GM23338 (cell line): ENCODE measurements at regions not wholly inside any gene's neighbourhood (a gene's known extent, or its start where the extent isn't known, plus 50 kb on each side); places are given as distances from the start of the nearest gene placed in this dataset.

ENCODE experiments used
- ATAC-seq: fragments of 200-7000 bp; cut with Tn5 transposase; 3 replicates; pipeline ENCODE4 v1.9.1; 2020
- DNase-seq: peaks from one replicate; pipeline ENCODE4 v3.0.0-alpha.2; 2015; ENCODE audit warnings: low spot score
- H2AFZ ChIP-seq: fragments of 200-600 bp; sonication (generic); 2 replicates; pipeline ENCODE4 v1.8.0; 2016; ENCODE audit warnings: antibody characterized with exemption, mild to moderate bottlenecking, moderate library complexity
- H3F3A ChIP-seq: fragments of 200-600 bp; sonication (generic); replicated peaks from 2 replicates; pipeline ENCODE4 v1.8.0; 2017; ENCODE audit warnings: antibody characterized with exemption, mixed run types, low read depth
- H3K27ac ChIP-seq: fragments of 200-600 bp; sonication (generic); 2 replicates; pipeline ENCODE4 v1.6.1; 2016; ENCODE audit warnings: low read depth
- H3K27me3 ChIP-seq: fragments of 200-600 bp; sonication (generic); 2 replicates; pipeline ENCODE4 v1.8.0; 2016; ENCODE audit warnings: mild to moderate bottlenecking, mixed run types, moderate library complexity; ENCODE audit not compliant: insufficient read depth
- H3K36me3 ChIP-seq: fragments of 200-600 bp; sonication (generic); 2 replicates; pipeline ENCODE4 v1.8.0; 2016; ENCODE audit warnings: mild to moderate bottlenecking; ENCODE audit not compliant: insufficient read depth
- H3K4me1 ChIP-seq: fragments of 200-600 bp; sonication (generic); 2 replicates; pipeline ENCODE4 v1.8.0; 2016; ENCODE audit warnings: mild to moderate bottlenecking, moderate library complexity; ENCODE audit not compliant: insufficient read depth
- H3K4me2 ChIP-seq: fragments of 200-600 bp; sonication (generic); 2 replicates; pipeline ENCODE4 v1.7.1; 2017; ENCODE audit warnings: mixed run types
- H3K4me3 ChIP-seq: fragments of 200-600 bp; sonication (generic); 2 replicates; pipeline ENCODE4 v1.6.1; 2016; ENCODE audit warnings: mixed run types
- H3K79me2 ChIP-seq: fragments of 200-600 bp; sonication (generic); replicated peaks from 2 replicates; pipeline ENCODE4 v1.8.0; 2017; ENCODE audit warnings: mild to moderate bottlenecking; ENCODE audit not compliant: insufficient read depth
- H3K9me2 ChIP-seq: fragments of 200-600 bp; sonication (generic); 2 replicates; pipeline ENCODE4 v1.8.0; 2017; ENCODE audit not compliant: insufficient read depth
- H4K20me1 ChIP-seq: fragments of 200-600 bp; sonication (generic); replicated peaks from 2 replicates; pipeline ENCODE4 v1.8.0; 2017; ENCODE audit warnings: mild to moderate bottlenecking; ENCODE audit not compliant: insufficient read depth
- H3K27ac Mint-ChIP-seq: 2 replicates; pipeline ENCODE4 v1.8.0; 2020; ENCODE audit warnings: inconsistent platforms, mild to moderate bottlenecking, moderate library complexity, mixed read lengths
- H3K27me3 Mint-ChIP-seq: 3 replicates; pipeline ENCODE4 v1.8.0; 2022; ENCODE audit warnings: low read depth, mild to moderate bottlenecking, moderate library complexity, mixed read lengths, inconsistent platforms; ENCODE audit not compliant: insufficient read depth, poor library complexity
- H3K36me3 Mint-ChIP-seq: 3 replicates; pipeline ENCODE4 v1.8.0; 2021; ENCODE audit warnings: low read depth, mild to moderate bottlenecking, inconsistent platforms, moderate library complexity, mixed read lengths
- H3K4me1 Mint-ChIP-seq: 3 replicates; pipeline ENCODE4 v1.8.0; 2020; ENCODE audit warnings: mild to moderate bottlenecking, inconsistent platforms, mixed read lengths
- H3K4me3 Mint-ChIP-seq: 3 replicates; pipeline ENCODE4 v1.8.0; 2021; ENCODE audit warnings: moderate library complexity, mild to moderate bottlenecking, inconsistent platforms, mixed read lengths
- H3K9me3 Mint-ChIP-seq: 3 replicates; pipeline ENCODE4 v1.8.0; 2020; ENCODE audit warnings: moderate library complexity, mild to moderate bottlenecking, inconsistent platforms, mixed read lengths
- CREB1 ChIP-seq: fragments of 250-450 bp; sonication (Bioruptor Pico); IDR thresholded peaks from 2 replicates; pipeline ENCODE4 v1.5.0; 2020; ENCODE audit warnings: low read depth, mild to moderate bottlenecking, moderate library complexity
- EZH2 ChIP-seq: fragments of 200-600 bp; sonication (generic); IDR thresholded peaks from one replicate; pipeline ENCODE4 v1.8.0; 2017; ENCODE audit warnings: antibody characterized with exemption, mild to moderate bottlenecking, low read depth; ENCODE audit not compliant: unreplicated experiment
- JUNB ChIP-seq: IDR thresholded peaks from one replicate; pipeline ENCODE4 v1.6.1; 2016; ENCODE audit warnings: antibody characterized with exemption; ENCODE audit not compliant: unreplicated experiment
- NANOG ChIP-seq: IDR thresholded peaks from 2 replicates; pipeline ENCODE4 v1.6.1; 2016; ENCODE audit warnings: antibody characterized with exemption, borderline replicate concordance
- ZNF114 ChIP-seq: fragments of 250-450 bp; sonication (Bioruptor Pico); IDR thresholded peaks from 2 replicates; pipeline ENCODE4 v1.5.0; 2020; ENCODE audit warnings: mild to moderate bottlenecking, moderate library complexity
- ZNF331 ChIP-seq: fragments of 250-450 bp; sonication (Bioruptor Pico); IDR thresholded peaks from 2 replicates; pipeline ENCODE4 v1.5.0; 2020; ENCODE audit warnings: low read depth, mild to moderate bottlenecking, moderate library complexity
- TF ChIP-seq, protein P1 (sequence below), 2 experiments: fragments of 200-600 bp in 1 of 2; sonication (generic) in 1 of 2; conservative IDR thresholded peaks; 2 replicates each; pipeline versions ENCODE4 v1.5.1 to v1.6.1; 2016 to 2017; ENCODE audit warnings: antibody characterized with exemption in 2 of 2, low read depth in 2 of 2, mild to moderate bottlenecking in 2 of 2, moderate library complexity in 1 of 2
- TF ChIP-seq, protein P2 (sequence below): fragments of 250-450 bp; sonication (Bioruptor Pico); IDR thresholded peaks from 2 replicates; pipeline ENCODE4 v1.5.0; 2020; ENCODE audit warnings: mild to moderate bottlenecking, moderate library complexity
- TF ChIP-seq, protein P3 (sequence below): IDR thresholded peaks from one replicate; pipeline ENCODE4 v1.6.1; 2018; ENCODE audit warnings: antibody characterized with exemption; ENCODE audit not compliant: unreplicated experiment

DNA sequence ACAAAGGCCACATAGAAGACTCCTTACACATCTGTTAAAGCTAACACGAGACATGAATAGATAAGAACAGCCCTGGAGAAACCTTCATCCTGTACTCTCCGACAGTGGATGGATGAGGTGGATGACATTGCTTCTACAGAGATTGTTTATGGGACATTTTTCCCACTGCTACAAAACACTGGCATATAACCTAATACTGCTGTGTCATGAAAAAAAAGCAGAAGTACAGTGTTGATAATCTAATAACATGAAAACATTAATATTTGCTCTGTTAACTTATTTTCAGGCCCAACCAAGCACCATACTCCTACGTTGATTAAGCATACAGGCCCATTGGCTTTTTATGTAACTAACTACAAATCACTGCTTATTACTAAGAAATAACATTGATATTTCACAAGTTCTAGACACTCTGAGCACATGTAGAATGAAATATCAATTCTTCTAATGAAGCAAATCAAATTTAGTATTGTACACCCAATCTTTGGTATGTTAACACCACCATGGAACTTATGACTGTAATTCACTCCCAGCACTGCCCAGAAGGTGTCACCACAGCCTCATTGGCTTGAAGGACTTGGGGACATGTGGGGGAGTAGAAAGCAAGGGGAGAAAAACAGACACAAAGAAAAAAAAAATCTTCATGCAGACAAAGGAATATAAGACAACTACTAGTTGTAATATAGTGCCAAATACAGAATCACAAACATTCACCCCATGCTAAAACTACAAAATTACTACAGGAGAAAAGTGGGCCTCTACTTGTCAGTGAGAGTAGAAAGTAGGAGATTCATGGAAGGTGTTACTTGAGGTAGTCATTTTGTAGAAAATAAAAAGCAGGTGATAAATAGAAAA lies 330.0 kb upstream of the PMFBP1 start:
- Mint-ChIP-seq H3K4me1 (peaks cover 5% of the 10 kb centered on the region; the same call in 2 of the 3 replicates), H3K4me3 (no peak overlapping the region), H3K36me3 (peaks cover 4% of the 10 kb centered on the region; the same call in 1 of the 3 replicates), H3K27ac (peak overlapping the region; percentile 26; the same call in 1 of the 2 replicates), H3K9me3 (no peaks in the 10 kb centered on the region), H3K27me3 (no peaks in the 10 kb centered on the region)
- Histone ChIP-seq H3K4me2 (no peak overlapping the region), H3K4me1 (no peaks in the 10 kb centered on the region), H3K27me3 (no peaks in the 10 kb centered on the region), H3F3A (no peaks in the 10 kb centered on the region), H3K36me3 (no peaks in the 10 kb centered on the region), H3K27ac (no peak overlapping the region), H3K4me3 (no peak overlapping the region), H2AFZ (no peak overlapping the region), H3K9me2 (no peaks in the 10 kb centered on the region), H3K79me2 (no peaks in the 10 kb centered on the region), H4K20me1 (no peaks in the 10 kb centered on the region)
- ATAC-seq (peak; percentile 90), DNase-seq (peak; percentile 76)
- TF ChIP-seq, protein P1, sequence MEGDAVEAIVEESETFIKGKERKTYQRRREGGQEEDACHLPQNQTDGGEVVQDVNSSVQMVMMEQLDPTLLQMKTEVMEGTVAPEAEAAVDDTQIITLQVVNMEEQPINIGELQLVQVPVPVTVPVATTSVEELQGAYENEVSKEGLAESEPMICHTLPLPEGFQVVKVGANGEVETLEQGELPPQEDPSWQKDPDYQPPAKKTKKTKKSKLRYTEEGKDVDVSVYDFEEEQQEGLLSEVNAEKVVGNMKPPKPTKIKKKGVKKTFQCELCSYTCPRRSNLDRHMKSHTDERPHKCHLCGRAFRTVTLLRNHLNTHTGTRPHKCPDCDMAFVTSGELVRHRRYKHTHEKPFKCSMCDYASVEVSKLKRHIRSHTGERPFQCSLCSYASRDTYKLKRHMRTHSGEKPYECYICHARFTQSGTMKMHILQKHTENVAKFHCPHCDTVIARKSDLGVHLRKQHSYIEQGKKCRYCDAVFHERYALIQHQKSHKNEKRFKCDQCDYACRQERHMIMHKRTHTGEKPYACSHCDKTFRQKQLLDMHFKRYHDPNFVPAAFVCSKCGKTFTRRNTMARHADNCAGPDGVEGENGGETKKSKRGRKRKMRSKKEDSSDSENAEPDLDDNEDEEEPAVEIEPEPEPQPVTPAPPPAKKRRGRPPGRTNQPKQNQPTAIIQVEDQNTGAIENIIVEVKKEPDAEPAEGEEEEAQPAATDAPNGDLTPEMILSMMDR (conservative IDR thresholded peaks at IDR 0.05; ENCODE audit: low read depth in 2 of 2) = peak; percentile 96 to 99
- TF ChIP-seq EZH2 = no peak

GRCh38 chr16:72500545-72500944 lies 328.6 kb upstream of the PMFBP1 start:
- H3K4me1 Mint-ChIP-seq = peaks cover 5% of the 10 kb centered on the region; the same call in 2 of the 3 replicates
- no peaks in the 10 kb centered on the region for H4K20me1 ChIP-seq
- ATAC-seq (no peak), DNase-seq (no peak)
- H3K27me3 ChIP-seq = no peaks in the 10 kb centered on the region
- H3K9me2 ChIP-seq = no peaks in the 10 kb centered on the region
- no peak overlapping the region for H3K27ac Mint-ChIP-seq
- H3F3A ChIP-seq = no peaks in the 10 kb centered on the region
- H3K4me2 ChIP-seq = no peak overlapping the region
- no peak overlapping the region for H2AFZ ChIP-seq
- H3K27ac ChIP-seq = no peak overlapping the region
- H3K4me3 ChIP-seq = no peak overlapping the region
- no peaks in the 10 kb centered on the region for H3K36me3 ChIP-seq
- H3K4me1 ChIP-seq = no peaks in the 10 kb centered on the region
- peaks cover 2% of the 10 kb centered on the region; the same call in 1 of the 3 replicates for H3K36me3 Mint-ChIP-seq
- no peaks in the 10 kb centered on the region for H3K27me3 Mint-ChIP-seq
- H3K9me3 Mint-ChIP-seq = no peaks in the 10 kb centered on the region
- H3K79me2 ChIP-seq = no peaks in the 10 kb centered on the region
- H3K4me3 Mint-ChIP-seq = no peak overlapping the region
- TF ChIP-seq, protein P2, sequence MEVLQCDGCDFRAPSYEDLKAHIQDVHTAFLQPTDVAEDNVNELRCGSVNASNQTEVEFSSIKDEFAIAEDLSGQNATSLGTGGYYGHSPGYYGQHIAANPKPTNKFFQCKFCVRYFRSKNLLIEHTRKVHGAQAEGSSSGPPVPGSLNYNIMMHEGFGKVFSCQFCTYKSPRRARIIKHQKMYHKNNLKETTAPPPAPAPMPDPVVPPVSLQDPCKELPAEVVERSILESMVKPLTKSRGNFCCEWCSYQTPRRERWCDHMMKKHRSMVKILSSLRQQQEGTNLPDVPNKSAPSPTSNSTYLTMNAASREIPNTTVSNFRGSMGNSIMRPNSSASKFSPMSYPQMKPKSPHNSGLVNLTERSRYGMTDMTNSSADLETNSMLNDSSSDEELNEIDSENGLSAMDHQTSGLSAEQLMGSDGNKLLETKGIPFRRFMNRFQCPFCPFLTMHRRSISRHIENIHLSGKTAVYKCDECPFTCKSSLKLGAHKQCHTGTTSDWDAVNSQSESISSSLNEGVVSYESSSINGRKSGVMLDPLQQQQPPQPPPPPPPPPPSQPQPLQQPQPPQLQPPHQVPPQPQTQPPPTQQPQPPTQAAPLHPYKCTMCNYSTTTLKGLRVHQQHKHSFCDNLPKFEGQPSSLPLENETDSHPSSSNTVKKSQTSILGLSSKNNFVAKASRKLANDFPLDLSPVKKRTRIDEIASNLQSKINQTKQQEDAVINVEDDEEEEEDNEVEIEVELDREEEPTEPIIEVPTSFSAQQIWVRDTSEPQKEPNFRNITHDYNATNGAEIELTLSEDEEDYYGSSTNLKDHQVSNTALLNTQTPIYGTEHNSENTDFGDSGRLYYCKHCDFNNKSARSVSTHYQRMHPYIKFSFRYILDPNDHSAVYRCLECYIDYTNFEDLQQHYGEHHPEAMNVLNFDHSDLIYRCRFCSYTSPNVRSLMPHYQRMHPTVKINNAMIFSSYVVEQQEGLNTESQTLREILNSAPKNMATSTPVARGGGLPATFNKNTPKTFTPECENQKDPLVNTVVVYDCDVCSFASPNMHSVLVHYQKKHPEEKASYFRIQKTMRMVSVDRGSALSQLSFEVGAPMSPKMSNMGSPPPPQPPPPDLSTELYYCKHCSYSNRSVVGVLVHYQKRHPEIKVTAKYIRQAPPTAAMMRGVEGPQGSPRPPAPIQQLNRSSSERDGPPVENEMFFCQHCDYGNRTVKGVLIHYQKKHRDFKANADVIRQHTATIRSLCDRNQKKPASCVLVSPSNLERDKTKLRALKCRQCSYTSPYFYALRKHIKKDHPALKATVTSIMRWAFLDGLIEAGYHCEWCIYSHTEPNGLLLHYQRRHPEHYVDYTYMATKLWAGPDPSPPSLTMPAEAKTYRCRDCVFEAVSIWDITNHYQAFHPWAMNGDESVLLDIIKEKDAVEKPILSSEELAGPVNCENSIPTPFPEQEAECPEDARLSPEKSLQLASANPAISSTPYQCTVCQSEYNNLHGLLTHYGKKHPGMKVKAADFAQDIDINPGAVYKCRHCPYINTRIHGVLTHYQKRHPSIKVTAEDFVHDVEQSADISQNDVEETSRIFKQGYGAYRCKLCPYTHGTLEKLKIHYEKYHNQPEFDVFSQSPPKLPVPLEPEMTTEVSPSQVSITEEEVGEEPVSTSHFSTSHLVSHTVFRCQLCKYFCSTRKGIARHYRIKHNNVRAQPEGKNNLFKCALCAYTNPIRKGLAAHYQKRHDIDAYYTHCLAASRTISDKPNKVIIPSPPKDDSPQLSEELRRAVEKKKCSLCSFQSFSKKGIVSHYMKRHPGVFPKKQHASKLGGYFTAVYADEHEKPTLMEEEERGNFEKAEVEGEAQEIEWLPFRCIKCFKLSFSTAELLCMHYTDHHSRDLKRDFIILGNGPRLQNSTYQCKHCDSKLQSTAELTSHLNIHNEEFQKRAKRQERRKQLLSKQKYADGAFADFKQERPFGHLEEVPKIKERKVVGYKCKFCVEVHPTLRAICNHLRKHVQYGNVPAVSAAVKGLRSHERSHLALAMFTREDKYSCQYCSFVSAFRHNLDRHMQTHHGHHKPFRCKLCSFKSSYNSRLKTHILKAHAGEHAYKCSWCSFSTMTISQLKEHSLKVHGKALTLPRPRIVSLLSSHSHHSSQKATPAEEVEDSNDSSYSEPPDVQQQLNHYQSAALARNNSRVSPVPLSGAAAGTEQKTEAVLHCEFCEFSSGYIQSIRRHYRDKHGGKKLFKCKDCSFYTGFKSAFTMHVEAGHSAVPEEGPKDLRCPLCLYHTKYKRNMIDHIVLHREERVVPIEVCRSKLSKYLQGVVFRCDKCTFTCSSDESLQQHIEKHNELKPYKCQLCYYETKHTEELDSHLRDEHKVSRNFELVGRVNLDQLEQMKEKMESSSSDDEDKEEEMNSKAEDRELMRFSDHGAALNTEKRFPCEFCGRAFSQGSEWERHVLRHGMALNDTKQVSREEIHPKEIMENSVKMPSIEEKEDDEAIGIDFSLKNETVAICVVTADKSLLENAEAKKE (CRISPR knock-in tag) = no peak
- no peak for TF ChIP-seq ZNF114
- no peak for TF ChIP-seq CREB1
- TF ChIP-seq, protein P3, sequence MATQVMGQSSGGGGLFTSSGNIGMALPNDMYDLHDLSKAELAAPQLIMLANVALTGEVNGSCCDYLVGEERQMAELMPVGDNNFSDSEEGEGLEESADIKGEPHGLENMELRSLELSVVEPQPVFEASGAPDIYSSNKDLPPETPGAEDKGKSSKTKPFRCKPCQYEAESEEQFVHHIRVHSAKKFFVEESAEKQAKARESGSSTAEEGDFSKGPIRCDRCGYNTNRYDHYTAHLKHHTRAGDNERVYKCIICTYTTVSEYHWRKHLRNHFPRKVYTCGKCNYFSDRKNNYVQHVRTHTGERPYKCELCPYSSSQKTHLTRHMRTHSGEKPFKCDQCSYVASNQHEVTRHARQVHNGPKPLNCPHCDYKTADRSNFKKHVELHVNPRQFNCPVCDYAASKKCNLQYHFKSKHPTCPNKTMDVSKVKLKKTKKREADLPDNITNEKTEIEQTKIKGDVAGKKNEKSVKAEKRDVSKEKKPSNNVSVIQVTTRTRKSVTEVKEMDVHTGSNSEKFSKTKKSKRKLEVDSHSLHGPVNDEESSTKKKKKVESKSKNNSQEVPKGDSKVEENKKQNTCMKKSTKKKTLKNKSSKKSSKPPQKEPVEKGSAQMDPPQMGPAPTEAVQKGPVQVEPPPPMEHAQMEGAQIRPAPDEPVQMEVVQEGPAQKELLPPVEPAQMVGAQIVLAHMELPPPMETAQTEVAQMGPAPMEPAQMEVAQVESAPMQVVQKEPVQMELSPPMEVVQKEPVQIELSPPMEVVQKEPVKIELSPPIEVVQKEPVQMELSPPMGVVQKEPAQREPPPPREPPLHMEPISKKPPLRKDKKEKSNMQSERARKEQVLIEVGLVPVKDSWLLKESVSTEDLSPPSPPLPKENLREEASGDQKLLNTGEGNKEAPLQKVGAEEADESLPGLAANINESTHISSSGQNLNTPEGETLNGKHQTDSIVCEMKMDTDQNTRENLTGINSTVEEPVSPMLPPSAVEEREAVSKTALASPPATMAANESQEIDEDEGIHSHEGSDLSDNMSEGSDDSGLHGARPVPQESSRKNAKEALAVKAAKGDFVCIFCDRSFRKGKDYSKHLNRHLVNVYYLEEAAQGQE = no peak
- no peak for TF ChIP-seq NANOG
- no peak for TF ChIP-seq JUNB
- no peak for TF ChIP-seq ZNF331 (CRISPR knock-in tag)
- no peak for TF ChIP-seq EZH2
